CD4-positive, alpha-beta T cell (primary cell): ENCODE measurements at regions not wholly inside any gene's neighbourhood (a gene's known extent, or its start where the extent isn't known, plus 50 kb on each side); places are given as distances from the start of the nearest gene placed in this dataset.

ENCODE experiments used
- ATAC-seq: fragments of 200-7000 bp; cut with Tn5 transposase; one replicate; pipeline ENCODE4 v1.10.0; 2022; ENCODE audit warnings: mild to moderate bottlenecking; ENCODE audit not compliant: poor library complexity
- CTCF ChIA-PET: fragments of 350-600 bp; sonication (Branson Sonifier 250); formaldehyde crosslinking; loops from one replicate; lab custom pipeline; 2021; ENCODE audit warnings: antibody characterized with exemption, inconsistent platforms; lab: Charles Lee
- POLR2A ChIA-PET: fragments of 350-600 bp; sonication (Branson Sonifier 250); formaldehyde crosslinking; loops from one replicate; lab custom pipeline; 2021; ENCODE audit warnings: antibody characterized with exemption, inconsistent platforms; lab: Charles Lee
- DNase-seq, 14 experiments: peaks; one replicate each; pipeline ENCODE4 v3.0.0-alpha.2; 2013 to 2020; ENCODE audit warnings: mixed read lengths in 2 of 14
- H3K27ac ChIP-seq, 2 donors: one replicate each; pipeline versions ENCODE4 v1.5.1 to v1.7.0; 2013; ENCODE audit warnings: low read length in 2 of 2, low read depth in 1 of 2, mild to moderate bottlenecking in 1 of 2
- H3K27me3 ChIP-seq, 2 experiments: 1 replicate in 1 of 2; 2 replicates in 1 of 2; pipeline versions ENCODE4 v1.6.1 to v1.7.0; 2013; ENCODE audit warnings: low read length in 2 of 2, control low read depth in 1 of 2, mild to moderate bottlenecking in 1 of 2, moderate library complexity in 1 of 2; ENCODE audit not compliant: insufficient read depth in 2 of 2, control insufficient read depth in 1 of 2
- H3K36me3 ChIP-seq: one replicate; pipeline ENCODE4 v1.6.1; 2013; ENCODE audit warnings: low read length, control low read depth; ENCODE audit not compliant: insufficient read depth
- H3K4me1 ChIP-seq: one replicate; pipeline ENCODE4 v1.6.1; 2013; ENCODE audit warnings: low read length, control low read depth; ENCODE audit not compliant: insufficient read depth
- H3K4me3 ChIP-seq: one replicate; pipeline ENCODE4 v1.5.1; 2013; ENCODE audit warnings: mild to moderate bottlenecking, low read length, moderate library complexity
- H3K9me3 ChIP-seq, 2 experiments: 1 replicate in 1 of 2; 2 replicates in 1 of 2; pipeline versions ENCODE4 v1.6.1 to v1.7.0; 2013; ENCODE audit warnings: low read length in 2 of 2, mild to moderate bottlenecking in 2 of 2, control low read depth in 1 of 2, moderate library complexity in 1 of 2; ENCODE audit not compliant: control insufficient read depth in 1 of 2, insufficient read depth in 1 of 2
- H3K27ac Mint-ChIP-seq: one replicate; pipeline ENCODE4 v1.8.0; 2020; ENCODE audit warnings: mixed read lengths
- H3K27me3 Mint-ChIP-seq: one replicate; pipeline ENCODE4 v1.8.0; 2021; ENCODE audit warnings: mixed read lengths
- H3K36me3 Mint-ChIP-seq: one replicate; pipeline ENCODE4 v1.8.0; 2021; ENCODE audit warnings: low read depth, mixed read lengths
- H3K4me1 Mint-ChIP-seq: one replicate; pipeline ENCODE4 v1.8.0; 2021; ENCODE audit warnings: low read depth, mixed read lengths
- H3K4me3 Mint-ChIP-seq: one replicate; pipeline ENCODE4 v1.8.0; 2020; ENCODE audit warnings: mild to moderate bottlenecking, mixed read lengths
- H3K9me3 Mint-ChIP-seq: one replicate; pipeline ENCODE4 v1.8.0; 2020; ENCODE audit warnings: mixed read lengths
- intact Hi-C, 2 experiments: fragments of 100-400 bp; cut with DNase I in 1 of 2; cut with micrococcal nuclease in 1 of 2; formaldehyde crosslinking; loops; one replicate each; pipeline versions ENCODE4 v1.15.1 to v1.9.0; 2023 to 2025; cut with DNase I, micrococcal nuclease
- TF ChIP-seq, protein P1 (sequence below): fragments of 200-600 bp; IDR thresholded peaks from one replicate; pipeline ENCODE4 v1.8.0; 2022; ENCODE audit warnings: antibody characterized with exemption, mild to moderate bottlenecking

DNA sequence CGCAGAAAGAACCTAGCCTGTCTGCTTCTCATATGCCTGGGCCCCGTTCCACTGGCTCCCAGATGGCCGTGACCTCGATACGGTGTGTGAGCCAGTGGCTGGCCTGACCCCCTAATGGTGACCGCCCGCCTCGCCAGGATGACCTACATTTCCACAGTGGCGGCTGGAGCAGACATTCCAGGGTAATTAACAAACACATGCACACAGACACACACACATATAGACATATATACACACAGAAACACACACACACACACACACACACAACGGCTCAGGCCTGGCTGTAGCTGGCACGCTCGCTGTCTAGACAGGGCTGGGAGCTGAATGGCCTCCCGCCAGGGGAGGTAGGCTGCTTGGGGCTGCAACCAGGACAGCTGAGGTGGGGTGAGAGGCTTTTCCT is 227.1 kb downstream of the ANKRD60 start:
- intact Hi-C loops: no loop called here
- ChIA-PET POLR2A (no interaction called here), CTCF (no interaction called here)
- H3K4me3 Mint-ChIP-seq: no peak overlapping the region
- DNase-seq: no peak
- Histone ChIP-seq H3K4me1 (peaks cover 9% of the 10 kb centered on the region), H3K27me3 (peaks cover 7 to 11% of the 10 kb centered on the region in 2 experiments), H3K9me3 (peaks cover 0 to 6% of the 10 kb centered on the region in 2 experiments), H3K36me3 (no peaks in the 10 kb centered on the region), H3K4me3 (no peak overlapping the region), H3K27ac (no peak overlapping the region)
- peaks cover 19% of the 10 kb centered on the region for H3K27me3 Mint-ChIP-seq
- H3K9me3 Mint-ChIP-seq: no peaks in the 10 kb centered on the region
- H3K4me1 Mint-ChIP-seq: no peaks in the 10 kb centered on the region
- TF ChIP-seq, protein P1, sequence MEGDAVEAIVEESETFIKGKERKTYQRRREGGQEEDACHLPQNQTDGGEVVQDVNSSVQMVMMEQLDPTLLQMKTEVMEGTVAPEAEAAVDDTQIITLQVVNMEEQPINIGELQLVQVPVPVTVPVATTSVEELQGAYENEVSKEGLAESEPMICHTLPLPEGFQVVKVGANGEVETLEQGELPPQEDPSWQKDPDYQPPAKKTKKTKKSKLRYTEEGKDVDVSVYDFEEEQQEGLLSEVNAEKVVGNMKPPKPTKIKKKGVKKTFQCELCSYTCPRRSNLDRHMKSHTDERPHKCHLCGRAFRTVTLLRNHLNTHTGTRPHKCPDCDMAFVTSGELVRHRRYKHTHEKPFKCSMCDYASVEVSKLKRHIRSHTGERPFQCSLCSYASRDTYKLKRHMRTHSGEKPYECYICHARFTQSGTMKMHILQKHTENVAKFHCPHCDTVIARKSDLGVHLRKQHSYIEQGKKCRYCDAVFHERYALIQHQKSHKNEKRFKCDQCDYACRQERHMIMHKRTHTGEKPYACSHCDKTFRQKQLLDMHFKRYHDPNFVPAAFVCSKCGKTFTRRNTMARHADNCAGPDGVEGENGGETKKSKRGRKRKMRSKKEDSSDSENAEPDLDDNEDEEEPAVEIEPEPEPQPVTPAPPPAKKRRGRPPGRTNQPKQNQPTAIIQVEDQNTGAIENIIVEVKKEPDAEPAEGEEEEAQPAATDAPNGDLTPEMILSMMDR: no peak
- H3K36me3 Mint-ChIP-seq: no peaks in the 10 kb centered on the region
- no peak for ATAC-seq
- H3K27ac Mint-ChIP-seq: no peak overlapping the region

DNA sequence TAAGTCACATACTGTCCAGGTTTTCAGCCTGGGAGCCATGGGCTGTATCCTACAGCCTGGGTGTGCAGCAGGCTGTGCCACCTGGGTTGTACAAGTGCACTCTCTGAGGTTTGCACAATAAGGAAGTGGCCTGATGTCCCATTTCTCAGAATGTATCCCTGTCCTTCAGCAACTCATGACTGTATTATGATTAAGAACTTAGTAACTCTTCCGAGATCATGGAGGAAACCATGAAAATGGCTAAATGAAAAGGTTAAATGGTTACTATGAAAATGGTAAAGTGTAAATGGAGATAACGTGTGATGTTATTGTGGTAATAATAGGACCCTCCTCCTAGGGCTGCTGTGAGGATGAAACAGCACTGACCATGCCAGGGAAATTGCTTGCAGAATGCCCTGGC is 227.6 kb downstream of the ANKRD60 start:
- CTCF ChIA-PET: no interaction called here
- Histone ChIP-seq H3K4me1 (peaks cover 9% of the 10 kb centered on the region), H3K9me3 (peaks cover 0 to 6% of the 10 kb centered on the region in 2 experiments), H3K27me3 (peaks cover 7 to 11% of the 10 kb centered on the region in 2 experiments), H3K27ac (no peak overlapping the region), H3K36me3 (no peaks in the 10 kb centered on the region), H3K4me3 (no peak overlapping the region)
- no peaks in the 10 kb centered on the region for H3K36me3 Mint-ChIP-seq
- peaks cover 19% of the 10 kb centered on the region for H3K27me3 Mint-ChIP-seq
- TF ChIP-seq, protein P1: no peak
- no peak overlapping the region for H3K27ac Mint-ChIP-seq
- POLR2A ChIA-PET: no interaction called here
- DNase-seq (no peak), ATAC-seq (no peak)
- H3K4me1 Mint-ChIP-seq: no peaks in the 10 kb centered on the region
- intact Hi-C loops: no loop called here
- H3K9me3 Mint-ChIP-seq: no peaks in the 10 kb centered on the region
- no peak overlapping the region for H3K4me3 Mint-ChIP-seq

DNA sequence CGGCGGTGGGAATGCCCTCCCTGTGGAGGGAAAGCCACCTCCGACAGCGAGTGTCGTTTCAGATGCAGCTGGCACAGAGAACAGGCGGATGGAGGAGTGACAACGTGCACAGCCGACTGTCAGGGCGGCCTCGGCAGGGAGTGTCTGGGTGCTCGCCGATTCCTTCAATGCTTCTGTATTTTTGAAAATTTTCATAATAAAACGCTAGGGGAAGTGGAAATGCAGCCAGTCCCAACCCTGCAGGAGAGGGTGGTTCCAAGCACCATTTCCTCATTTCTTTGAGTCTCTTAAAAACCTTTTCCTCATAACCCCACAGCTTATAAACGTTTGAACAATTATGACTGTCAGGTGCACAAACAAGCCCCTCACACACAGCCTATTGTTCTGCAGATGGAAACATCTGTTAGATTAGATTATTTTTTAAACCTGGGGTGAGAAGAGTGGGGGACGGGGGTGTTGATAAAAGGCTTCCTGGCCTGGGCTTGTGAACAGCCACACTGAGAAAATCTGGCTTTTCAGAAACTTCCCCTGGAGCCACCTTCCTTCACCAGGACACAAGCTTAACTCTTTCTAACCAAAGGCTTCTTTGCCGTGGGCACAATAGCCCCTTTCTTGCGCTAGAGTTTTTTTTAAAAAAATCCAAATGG is 228.9 kb downstream of the ANKRD60 start:
- ATAC-seq: peak; percentile 32
- H3K9me3 Mint-ChIP-seq: no peaks in the 10 kb centered on the region

More for the DNA sequence above, 228.9 kb downstream of the ANKRD60 start:
- Histone ChIP-seq H3K36me3 (no peaks in the 10 kb centered on the region), H3K27ac (no peak overlapping the region), H3K4me1 (peaks cover 9% of the 10 kb centered on the region), H3K9me3 (peaks cover 0 to 6% of the 10 kb centered on the region in 2 experiments), H3K4me3 (no peak overlapping the region), H3K27me3 (peaks cover 7 to 11% of the 10 kb centered on the region in 2 experiments)
- TF ChIP-seq, protein P1: no peak
- peak in 3 of 14 experiments; percentile 19 to 36 (median 32) for DNase-seq
- intact Hi-C loops: no loop called here
- Mint-ChIP-seq H3K4me3 (no peak overlapping the region), H3K27me3 (peaks cover 19% of the 10 kb centered on the region), H3K27ac (no peak overlapping the region), H3K4me1 (no peaks in the 10 kb centered on the region), H3K36me3 (no peaks in the 10 kb centered on the region)
- ChIA-PET POLR2A (no interaction called here), CTCF (no interaction called here)
